HG03432 (cell line): ENCODE measurements at regions not wholly inside any gene's neighbourhood (a gene's known extent, or its start where the extent isn't known, plus 50 kb on each side); places are given as distances from the start of the nearest gene placed in this dataset.

Experiments used
- ATAC-seq: cut with Tn5 transposase; IDR thresholded peaks from one replicate; pipeline ENCODE4 v1.9.1; 2021; ENCODE audit warnings: mild to moderate bottlenecking, moderate library complexity; ENCODE audit not compliant: unreplicated experiment

DNA sequence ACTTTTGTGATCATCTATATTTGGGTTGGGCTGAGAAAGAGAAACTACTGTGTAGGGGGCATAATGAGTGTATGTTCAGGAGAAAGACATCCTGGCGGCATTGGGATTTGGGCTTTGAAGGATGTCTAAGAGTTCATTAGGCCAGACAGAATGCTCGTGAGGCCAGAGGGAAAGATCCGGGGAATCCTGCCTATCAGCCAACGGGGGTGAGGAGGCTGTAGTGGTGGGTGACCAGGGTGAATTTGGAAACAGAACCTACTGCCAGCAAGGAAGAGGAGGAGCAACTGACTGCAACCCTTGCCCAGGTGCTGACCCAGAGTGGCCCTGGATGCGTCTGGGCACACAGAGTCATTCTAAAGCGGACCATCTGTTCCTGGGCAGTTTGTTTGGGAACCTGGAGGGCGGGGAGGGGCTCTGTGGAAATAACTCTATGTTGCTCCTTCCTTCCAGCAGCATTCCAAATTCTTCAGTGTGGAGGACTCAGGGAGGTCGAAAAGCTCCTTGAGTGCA lies 56.9 kb upstream of the ECE1 start:
- ATAC-seq = no peak

DNA sequence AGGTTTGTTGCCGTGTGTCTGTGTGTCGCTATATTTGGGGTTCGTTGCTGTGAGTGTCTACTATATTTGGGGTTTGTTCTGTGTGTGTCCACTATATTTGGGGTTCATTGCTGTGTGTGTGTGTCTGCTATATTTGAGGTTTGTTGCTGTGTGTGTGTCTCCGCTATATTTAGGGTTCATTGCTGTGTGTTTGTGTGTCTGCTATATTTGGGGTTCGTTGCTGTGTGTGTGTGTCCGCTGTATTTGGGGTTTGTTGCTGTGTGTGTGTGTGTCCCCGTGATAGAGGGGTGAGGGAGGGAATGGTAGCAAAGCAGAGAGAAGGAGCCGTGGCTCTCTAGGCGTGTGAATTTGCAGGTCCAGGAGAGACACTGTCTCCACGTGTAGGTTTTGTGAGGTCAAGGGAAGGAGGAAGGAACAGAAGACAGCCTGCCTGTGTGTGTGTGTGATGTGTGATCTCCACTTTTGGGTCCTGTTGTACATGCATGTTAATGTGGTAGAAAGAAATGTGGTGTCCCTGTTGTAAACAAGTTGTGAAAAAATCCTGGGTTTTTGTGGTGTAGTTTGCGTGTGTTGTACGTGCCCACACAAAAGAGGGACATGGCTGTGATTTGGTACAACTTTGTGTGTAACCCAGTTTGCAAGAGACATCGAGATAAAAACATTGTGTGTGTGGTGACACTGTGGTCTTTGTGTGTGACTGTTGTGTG lies 56.3 kb upstream of the ECE1 start:
- ATAC-seq = no peak

DNA sequence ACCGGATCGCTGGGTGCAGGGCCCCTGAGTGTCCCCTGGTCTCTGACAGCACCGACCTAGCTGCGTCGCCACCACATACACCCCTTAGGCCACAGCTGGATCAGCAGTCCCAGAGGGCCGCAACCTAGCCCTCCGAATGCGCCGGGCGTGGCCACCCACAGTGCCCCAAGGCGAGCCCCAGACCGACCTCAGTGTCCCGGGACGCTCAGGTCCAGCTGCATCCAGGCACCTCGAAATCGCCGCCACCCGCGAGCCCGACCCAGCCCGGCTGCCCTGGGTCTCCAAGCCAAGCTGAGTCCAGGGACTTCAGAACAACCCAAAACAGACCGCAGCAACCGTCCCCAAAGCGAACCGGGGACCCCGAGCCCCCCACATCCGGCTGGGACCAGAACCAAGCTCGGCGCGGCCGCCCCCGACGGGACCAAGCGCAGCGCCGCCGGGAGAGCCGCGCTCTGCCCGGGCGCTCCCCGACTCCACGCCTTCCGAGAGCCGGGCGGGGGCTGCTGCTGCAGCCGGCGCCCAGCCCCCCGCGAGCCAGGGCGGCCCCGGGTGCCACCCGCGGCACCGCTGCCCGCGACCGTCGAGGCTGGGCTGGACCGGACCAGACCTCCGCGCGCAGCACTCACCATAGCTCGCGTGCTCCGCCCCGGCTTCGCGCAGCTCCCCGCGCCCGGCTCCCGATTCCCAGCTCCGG lies 54.6 kb upstream of the ECE1 start:
- ATAC-seq = peak; percentile 22

DNA sequence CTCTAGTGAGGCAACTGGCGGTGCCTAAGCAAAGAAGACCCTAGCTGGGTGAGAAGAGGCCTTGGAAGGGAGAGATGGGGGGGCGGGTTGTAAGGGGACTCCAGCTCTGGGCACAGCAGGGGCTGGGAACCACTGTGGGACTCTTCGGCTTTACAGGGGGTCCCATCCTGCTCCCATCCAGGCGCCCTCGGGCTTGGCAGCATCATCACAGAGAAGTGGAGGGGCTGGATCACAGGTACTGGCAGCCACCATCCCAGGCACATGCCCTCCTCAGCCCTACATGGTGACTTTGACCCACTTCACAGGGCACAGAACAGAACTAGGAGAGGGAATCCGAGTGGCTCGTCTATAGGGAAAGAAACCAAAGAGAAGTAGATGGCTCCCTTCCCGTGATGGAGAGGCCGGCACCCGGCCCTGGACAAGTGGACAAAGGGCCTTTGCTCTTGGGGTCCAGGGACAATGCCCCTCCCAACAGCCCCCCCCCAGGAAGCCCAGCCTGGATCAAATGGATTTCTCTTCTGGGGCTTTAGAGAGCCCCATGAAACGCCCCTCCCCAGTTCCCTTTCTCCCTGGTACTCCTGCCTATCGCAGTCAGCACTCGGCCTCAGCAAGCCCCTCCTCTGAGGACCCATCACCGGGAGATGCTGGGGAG lies 54.0 kb upstream of the ECE1 start:
- ATAC-seq = no peak

DNA sequence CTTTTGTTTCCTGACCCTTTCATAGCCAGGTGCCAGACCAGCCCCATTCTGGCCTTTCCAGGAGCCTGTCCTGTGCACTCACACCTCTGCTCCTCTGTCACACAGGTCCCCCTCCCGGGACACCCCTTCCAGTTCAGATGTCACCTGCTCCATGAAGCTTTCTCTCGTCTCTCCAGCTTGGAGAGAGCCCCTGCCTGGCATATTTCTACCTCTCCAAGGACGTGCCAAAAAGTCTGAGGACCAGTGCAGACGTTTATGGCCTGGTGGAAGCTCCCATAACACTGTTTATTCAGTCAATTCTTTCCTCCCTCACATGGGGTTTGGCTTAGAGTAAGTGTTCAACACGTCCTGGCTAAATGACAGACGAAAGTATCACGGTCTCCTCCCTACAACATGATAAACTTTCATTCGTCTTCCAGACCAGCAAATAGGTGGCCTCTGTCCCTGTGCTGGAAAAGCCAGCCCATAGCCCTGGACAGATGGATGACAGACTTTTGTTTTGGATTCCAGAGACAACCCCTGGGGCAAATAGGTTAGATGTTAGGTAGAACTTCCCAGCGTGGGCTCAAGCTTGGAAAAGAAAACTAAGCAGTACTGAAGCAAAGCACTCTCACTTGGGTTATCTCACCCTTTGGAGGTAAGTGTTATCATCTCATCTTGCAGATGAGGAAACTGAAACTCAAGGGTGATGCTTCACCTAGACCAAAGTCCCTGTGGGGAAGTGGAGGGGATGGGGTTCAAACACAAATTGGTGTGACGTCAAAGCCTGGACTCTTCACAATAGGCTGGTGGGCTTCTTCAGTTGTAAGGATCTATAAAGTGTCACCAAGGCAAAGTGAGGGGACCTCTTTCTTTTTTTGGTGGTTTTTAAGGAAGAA lies 52.9 kb upstream of the ECE1 start:
- no peak for ATAC-seq

DNA sequence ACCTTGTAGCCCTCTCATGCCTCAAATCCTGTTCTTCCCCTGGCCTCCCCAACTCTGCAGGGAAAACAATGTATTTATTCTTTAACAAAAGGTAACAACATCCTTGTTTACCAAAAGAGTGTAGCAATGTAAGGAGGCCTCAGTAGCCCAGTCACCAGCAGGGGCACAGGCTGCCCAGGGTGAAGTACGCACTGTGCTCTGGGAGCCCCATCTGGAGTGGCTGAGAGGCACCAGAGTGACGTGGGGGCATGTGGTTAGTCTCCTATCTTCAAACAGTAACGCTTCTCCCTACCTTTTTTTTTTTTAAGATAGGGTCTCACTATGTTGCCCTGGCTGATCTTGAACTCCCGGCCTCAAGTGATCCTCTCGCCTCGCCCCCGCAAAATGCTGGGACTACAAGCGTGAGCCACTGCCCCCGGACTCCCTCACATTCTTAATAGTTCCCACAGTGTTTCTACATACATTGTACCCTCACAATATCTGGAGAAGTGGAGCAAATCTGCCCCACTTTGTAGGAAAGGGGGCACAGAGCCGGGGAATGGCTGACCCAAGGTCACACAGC lies 51.3 kb upstream of the ECE1 start:
- ATAC-seq = no peak

DNA sequence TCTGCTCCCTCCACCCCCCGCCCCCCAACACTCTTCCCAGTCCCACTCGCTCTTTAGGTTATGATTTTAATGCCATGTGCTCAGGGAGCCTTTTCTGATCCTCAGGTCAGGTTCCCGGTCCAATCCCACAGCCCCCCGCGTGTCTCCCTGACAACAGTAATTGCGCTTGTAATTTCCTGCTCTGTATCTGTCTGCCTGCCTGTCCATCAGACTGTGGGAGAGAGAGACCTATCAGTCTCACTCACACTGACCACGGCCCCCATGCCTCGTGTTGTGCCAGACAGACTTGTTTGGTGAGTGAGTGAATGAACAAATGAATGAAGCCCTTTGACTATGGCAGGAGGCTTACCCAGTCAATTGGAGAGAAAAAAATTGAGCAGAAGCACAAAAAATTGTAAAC lies 50.8 kb upstream of the ECE1 start:
- no peak for ATAC-seq

DNA sequence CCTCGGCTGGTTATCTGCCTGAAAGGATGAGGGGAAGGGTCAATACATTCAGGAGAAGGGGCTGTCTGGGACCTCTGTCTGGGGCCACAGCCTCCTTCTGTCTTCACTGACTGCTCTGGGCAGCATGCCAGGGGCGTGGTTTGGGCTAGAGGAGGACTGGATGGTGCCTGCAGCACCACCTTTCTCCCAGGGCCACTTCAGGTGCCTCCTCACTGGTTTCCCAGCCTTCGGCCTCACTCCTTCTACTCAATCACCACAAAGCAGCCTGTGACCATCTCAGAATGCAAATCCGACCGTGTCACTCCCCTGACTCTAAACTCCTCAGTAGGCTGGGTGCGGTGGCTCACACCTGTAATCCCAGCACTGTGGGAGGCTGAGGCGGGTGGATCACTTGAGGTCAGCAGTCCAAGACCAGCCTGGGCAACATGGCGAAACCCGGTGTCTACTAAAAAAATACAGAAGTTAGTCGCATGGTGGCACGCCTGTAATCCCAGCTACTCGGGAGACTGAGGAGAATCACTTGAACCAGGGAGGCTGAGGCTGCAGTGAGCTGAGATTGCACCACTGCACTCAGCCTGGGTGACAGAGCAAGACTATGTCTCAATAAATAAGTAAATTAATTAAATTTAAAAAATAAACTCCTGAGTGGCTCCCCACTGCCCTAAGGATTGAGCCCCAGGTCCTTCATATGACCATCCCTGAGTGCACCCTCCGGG lies 50.1 kb upstream of the ECE1 start:
- no peak for ATAC-seq
